Fibroblast of gingiva (primary cell): ENCODE measurements at regions not wholly inside any gene's neighbourhood (a gene's known extent, or its start where the extent isn't known, plus 50 kb on each side); places are given as distances from the start of the nearest gene placed in this dataset.

Experiments
- DNase-seq: peaks from one replicate; pipeline ENCODE4 v3.0.0-alpha.2; 2011; ENCODE audit warnings: low read depth

DNA sequence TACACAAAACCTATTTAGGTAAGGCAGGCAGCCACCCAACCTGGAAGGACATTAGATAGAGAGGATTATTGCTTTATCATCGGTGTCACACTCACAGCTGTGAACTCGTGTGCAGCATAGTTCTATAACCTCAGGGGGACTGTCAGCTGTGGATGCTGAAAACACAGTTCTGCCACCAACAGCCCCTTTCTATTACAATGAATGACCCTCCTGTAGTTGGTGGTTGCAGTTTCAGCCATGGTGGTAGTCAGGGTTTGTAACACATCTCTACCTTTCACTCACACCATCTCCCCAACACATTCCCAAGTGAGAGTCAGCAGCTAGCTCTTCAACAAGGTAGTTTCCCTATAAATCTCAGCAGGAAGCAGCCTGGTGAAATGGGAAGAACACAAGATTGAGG is 136.8 kb downstream of the ZC3H11B start:
- DNase-seq, result no peak

DNA sequence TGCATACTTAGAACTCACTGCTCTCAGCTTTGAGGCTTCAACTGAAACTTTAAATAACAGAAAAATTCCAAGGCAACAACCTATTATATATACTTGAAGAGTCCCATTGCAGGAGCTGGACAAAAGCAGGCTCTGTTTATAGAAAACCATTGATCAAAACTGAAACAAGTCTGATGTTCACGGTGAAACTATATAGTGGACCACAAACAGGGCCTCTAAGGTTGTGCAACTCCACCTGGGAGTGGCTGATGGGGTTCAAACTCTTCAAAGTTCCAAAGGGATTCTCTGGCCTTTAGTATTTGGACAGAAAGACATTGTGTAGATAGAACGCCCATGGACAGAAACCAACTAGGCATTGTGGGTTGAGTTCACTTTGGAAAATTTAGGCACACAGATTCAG is 140.3 kb downstream of the ZC3H11B start:
- no peak for DNase-seq

DNA sequence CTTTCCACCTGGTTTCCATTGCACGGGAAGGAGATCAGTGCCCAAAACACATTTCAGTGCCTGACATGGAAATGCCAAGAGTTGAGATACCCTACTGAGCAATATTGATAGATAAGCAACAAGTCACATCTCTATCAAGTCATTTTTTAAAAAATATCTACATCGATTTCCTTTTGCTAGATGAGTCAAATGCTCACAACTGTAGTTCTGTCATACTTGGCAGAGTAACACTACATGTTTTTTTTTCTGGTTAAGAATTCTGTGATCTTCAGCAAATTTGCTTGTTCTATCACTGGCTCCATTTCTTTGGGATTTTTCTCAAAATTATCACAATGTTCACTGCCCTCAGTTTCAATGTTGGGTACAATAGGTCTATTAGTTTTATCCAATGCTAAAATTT is 145.4 kb downstream of the ZC3H11B start:
- no peak for DNase-seq

DNA sequence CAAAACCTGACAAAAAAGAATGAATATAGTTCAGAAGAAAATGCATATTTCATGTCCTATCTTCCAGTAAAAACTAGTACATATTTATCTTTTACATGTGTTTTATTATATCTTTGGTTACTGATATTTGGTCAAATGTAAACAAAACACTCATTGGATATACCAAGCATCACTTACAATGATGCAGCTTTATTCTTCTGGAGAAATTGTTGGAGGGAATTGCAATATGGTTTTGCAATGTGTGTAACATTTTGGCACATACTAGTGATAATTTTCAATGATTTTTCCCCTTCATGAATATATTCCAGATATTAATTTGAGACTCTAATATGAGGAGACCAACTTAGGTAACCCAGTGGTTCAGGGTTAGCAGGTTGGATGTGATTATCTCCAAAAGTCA is 146.1 kb downstream of the ZC3H11B start:
- peak; percentile 75 for DNase-seq

- DNase-seq, result peak; percentile 57
These were observed 147.5 kb downstream of the ZC3H11B start for GRCh38 chr1:219465212-219466093.

- DNase-seq, result peak; percentile 96
These were observed 149.3 kb downstream of the ZC3H11B start for GRCh38 chr1:219463636-219464035.

- peak; percentile 36 for DNase-seq
These were observed 150.9 kb downstream of the ZC3H11B start for GRCh38 chr1:219461981-219462400.

- DNase-seq, result peak; percentile 91
These were observed 151.7 kb downstream of the ZC3H11B start for GRCh38 chr1:219460896-219461815.

DNA sequence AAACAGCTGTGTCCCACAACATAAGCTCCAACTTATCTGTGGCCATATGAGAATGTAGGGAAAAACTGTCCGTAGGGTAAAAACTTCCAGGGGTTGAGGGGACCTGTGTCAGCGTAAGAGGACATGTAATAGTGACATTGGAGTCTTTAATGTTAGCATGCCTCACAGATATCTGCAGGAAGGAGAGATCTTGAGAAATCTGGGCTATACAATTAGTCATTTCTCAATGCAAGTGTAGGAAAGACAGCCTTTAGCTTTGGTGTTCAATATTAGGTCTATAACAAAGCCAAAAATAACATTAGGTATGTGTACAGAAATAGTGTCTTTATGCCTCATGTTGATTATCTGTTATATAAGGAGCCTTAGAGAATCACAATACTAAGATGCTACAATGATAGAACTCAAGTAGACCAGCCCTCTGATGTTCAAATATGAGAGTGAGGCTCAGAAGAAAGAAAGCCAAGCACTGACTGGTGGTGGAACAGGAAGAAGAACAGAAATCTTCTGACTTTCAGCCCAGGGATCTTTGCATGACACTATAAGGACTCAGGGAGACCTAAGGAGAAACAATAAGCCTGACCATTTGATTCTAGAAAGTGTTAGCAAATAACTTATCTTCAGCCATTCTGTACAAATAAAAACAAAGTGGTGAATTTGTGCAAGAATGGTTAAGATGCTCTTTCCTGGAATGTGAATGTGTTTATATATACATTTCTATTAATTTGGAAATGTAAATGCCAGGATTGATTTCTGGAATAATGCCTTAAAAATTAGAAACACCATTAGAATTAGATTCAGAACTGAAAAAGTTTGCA is 152.6 kb downstream of the ZC3H11B start:
- DNase-seq, result peak; percentile 91

- peak; percentile 69 for DNase-seq
These were observed 153.4 kb downstream of the ZC3H11B start for GRCh38 chr1:219459351-219460080.

- DNase-seq, result no peak
These were observed 166.6 kb downstream of the ZC3H11B start for GRCh38 chr1:219446288-219446687.

DNA sequence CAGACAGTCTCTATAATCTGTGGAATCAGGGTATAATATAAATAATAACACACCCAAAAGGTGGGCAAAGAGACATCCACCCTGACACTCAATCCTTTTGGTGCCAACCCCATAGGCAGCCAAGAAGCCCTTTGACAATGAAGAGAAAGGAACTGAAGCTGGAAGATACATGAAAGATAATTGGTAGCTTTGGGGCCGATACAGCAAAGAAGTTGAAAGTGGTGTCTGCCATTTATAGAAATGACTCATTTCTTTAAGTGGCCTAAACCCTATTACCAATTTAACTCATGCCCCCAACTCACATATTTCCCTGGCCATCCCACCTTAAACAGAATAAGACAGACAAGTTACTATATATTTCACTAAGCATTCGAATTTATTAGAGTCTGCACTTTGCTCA is 167.0 kb downstream of the ZC3H11B start:
- no peak for DNase-seq

DNA sequence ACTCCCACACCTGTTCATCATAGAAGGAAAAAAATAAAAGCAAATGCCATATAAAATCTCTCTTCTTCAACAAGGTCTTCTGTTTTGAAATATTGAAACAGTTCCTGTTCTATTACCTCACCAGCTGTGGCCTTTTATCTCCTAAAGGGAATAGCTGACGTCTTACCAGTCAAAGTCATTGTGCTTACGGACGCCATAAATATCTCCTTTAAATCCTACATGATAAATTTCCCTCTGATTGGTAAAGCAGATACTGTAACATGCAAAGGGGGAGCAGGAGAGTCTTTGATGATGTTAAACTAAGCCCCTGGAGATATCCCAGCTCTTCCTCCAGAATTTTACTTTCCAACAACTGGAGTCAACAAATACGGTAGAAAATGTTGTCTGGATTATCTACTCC is 168.4 kb downstream of the ZC3H11B start:
- DNase-seq, result no peak

- no peak for DNase-seq
These were observed 169.1 kb downstream of the ZC3H11B start for GRCh38 chr1:219443763-219444162.

- no peak for DNase-seq
These were observed 170.3 kb downstream of the ZC3H11B start for GRCh38 chr1:219442611-219443061.

GRCh38 chr1:219441884-219442283 is 171.0 kb downstream of the ZC3H11B start:
- no peak for DNase-seq

GRCh38 chr1:219439376-219439775 is 173.5 kb downstream of the ZC3H11B start:
- DNase-seq, result no peak

DNA sequence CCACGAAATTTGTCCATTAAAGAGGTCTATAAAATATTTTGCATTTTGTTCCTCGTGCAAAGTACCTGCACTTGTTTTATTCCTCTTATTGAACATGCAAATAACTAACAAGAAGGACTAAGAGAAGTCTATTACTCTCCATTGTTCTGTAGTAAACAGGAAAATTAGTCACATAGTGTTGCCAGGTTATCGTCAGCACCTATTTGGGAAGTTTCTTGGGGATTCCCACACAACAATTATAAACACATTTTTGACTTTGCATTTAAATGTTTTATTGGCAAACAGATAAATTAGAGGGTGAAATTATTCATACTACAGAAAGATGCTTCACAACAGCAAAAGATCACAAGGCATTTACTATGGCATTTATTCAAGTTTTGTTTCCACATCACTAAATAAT is 174.5 kb downstream of the ZC3H11B start:
- no peak for DNase-seq

DNA sequence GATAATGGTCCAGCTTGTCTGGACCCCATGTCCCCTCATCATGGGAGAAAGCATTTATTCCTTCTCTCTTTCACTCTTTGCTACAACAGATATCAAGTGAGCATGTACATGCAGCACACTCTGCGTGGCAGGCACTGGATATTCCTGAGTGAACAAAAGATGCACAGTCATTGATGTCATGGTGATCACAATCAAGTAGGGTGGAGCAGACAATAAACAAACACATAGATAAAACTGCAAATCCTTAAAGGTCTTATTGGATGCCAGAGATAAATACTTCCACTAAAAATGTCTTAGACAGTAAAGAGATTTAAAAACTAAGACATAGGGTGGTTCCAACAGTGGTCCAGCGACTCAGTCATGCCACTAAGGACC is 178.0 kb downstream of the ZC3H11B start:
- DNase-seq, result no peak

GRCh38 chr1:219434285-219434922 is 178.5 kb downstream of the ZC3H11B start:
- DNase-seq, result no peak
